NCI-H1930 (cell line): ENCODE measurements at regions not wholly inside any gene's neighbourhood (a gene's known extent, or its start where the extent isn't known, plus 50 kb on each side); places are given as distances from the start of the nearest gene placed in this dataset.

ENCODE experiments used
- DNase-seq, 2 experiments: peaks; one replicate each; lab custom pipeline; 2025; lab: John Stamatoyannopoulos, UW

DNA sequence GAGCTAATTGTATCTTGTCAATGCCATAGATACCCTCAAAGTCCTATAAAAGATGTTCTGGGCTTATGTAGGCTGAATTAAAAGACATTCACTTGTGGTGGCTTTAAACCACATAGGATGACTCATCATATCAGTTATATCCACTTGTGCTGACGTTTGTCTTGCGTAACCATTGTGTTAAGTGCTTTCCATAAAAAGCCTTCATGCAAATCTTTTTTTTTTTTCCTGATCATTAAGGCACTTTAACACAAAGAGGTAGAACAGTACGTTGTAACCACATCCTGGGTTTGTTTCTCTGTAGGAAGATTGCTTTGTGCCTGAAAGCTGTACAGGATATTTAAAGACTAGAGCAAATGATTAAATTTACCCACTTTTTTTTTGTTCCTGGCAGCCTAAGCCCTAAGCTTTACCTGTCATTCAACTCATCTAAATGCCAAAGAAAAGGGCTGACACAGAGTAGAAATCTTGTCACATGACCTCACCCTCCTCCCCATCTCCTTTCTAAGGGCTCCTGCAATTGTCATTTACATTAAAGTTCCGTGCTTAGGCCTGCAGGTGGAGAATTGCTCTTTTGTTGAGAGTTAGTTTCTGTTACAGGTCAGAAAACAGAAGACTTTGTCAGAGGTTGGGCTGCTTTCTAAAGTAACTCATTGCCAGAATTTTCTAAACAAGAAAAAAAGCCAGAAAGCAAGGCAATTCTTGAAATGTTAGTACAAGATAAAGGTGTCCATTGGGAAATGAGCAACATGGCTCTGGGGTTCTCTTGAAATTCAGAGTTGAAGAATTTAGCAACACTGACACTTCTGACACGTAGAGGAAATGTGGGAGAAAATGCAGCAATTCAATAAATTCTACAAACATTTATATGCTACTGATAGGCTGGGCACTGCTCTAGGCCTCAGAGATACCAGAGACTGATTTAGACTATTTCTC, 555.6 kb downstream of the PPARGC1A start:
- no peak for DNase-seq

DNA sequence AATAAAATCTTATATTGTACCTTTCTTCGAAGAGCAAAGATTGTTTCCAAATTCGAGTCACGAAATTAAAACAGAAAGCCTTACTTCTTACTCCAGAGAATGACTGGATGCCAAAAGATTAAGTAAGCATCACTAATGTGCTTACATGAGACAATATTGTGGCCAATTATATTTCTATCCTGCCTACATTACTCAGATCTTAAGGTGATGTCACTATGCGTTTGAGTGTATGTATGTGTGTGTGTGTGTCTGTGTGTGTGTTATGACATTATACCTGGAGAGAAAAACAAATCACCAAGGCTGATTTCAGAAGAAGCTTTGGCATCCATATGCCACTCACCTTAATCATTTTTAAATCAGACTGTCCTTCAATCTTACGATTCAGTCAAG, 556.3 kb downstream of the PPARGC1A start:
- DNase-seq = no peak

DNA sequence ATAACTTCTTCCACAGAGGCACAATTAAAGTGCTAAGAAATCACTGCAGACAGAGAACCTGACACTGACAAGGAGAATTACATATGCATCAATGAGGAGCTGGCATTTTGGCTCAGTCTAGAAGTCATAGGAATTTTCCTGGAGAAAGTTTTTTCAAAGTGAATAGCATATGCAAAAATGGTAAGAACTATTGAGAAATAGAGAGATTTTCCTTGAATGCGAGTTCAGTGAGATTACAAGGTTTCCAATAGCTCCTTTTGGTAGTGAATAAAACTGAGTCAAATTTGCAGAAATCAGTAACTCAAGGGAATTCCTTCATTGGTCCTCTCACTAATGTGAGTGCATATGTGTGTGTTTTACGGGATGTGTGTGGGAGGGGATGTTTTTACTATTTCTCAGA, 557.5 kb downstream of the PPARGC1A start:
- no peak for DNase-seq

DNA sequence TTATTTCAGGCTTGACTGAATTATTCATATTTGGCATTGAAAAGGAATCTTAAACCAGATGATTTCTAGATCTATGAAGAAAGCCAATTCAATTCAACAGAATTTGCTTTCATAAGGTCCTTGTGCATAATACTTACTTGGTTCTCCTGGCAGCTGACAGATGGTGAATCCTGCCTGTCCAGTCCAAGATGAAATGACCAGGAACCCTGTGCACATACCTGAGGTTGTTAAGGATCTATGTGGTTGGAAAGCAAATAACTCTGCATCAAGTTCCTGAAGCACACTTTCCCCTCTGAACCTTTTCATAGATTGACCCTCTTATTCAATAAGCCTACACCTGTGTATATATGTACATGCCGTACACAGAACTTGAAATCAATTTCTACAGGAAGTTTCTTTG, 562.7 kb downstream of the PPARGC1A start:
- no peak for DNase-seq

DNA sequence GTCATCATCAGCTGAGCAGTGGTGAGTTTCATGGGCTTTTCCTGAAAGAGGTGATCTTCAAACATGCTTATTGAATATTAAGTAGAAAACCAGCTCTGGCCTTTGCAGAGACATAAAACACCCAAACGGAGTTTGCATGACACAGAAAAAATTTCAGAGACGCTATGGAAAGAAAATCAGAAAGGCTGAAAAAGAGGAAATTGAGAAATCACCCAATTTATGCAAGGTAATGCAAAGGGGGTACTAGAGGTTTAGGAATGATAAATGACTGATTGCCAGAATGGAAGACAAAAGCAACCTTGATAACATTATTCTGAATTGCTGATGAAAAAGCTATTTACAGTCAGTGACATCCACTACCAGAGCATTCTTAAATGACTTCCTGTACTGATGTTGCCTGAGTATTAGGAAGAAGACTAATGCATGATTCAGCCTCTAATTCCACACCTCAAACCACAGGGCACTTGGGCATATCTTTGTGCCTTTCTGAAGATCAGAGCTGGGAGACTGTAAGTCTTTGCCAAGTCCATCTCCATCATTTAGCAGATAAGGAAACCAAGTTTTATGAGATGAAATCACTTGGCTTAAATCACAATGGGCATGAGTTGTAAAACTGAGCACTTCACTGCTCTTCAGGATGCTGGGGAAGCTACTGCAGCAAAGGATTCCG, 565.7 kb downstream of the PPARGC1A start:
- no peak for DNase-seq

DNA sequence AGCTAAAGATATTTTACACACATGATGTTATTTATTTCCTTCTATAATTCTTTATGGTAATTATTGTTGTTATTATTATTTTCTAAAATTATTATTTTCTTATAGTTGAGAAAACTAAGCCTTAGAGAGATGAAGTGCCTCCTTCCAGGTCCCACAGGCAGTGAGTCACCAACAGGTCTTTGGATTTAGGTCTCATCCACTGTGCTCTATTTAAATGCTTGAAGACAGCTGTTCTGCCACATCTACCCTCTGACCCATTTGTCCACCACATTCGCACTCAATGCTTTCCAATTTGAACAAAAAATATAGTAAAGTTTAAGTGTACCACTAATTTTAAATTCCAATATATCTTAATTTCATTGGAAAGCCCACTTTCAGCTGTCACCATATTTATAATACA, 566.4 kb downstream of the PPARGC1A start:
- DNase-seq = no peak

DNA sequence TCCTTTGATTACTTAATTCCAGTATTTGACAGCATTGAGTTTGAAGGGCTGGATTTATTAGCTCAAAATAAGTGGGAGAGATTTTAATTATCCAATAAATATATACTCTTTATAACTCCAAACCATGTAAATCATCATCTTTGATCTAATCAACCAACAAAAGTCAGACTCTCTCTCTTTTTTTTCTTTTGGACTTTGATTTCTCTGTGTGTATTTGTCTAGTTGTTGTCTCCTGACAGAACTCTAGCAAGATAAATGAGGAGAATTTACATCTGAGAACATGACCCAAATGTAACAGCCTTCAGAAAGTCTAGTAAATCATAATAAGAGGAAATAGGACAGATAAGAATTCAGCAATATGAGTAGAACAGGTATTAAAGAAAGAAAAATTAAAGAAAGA, 567.1 kb downstream of the PPARGC1A start:
- no peak for DNase-seq

DNA sequence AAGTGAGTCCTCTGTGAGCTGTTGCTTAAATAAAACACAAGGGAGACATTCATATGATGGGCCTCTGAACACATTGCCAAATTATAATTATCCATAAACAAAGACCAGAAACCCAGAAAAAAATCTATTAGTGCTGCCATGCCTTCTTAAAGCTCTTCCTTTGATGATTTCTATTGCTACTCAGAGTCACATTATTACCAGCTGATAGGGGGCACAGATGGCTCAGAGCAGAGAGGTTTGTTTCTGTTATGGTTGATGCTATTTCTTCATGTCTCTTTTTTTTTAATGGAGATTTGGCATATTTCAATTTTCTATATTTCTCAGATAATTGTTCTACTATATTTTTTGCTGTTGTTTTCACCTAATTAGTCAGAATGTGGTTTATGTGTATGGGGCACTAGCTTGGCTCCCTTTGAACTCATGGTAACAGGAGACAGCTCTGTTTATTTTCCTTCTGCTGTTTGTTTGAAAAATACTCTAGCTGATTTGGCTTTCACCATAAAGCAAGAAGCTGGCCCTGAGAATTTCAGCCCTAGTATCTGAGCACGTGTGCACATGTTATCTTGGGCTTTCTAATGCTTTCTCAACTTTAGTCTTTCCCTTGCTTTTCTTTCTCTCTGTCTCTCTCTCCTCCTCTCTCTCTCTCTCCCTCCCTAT, 568.8 kb downstream of the PPARGC1A start:
- DNase-seq = no peak

DNA sequence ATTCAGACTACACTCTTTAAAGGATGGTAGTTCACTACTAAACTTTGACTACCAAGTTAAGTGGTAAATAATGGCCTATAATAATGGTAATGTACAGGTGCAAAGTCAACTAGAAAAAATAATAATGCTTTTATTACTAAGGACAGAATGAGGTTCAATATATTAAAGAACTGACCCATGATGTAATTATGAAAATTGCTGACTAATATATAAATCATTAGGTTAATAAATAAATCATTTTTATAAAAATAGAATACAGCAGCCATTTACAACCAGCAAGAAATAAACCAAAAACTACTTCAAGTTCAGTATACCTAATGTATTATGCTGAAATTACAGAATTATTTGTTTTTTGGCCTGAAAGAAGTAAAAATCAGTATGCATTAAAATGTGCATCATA, 577.2 kb downstream of the PPARGC1A start:
- DNase-seq = no peak

DNA sequence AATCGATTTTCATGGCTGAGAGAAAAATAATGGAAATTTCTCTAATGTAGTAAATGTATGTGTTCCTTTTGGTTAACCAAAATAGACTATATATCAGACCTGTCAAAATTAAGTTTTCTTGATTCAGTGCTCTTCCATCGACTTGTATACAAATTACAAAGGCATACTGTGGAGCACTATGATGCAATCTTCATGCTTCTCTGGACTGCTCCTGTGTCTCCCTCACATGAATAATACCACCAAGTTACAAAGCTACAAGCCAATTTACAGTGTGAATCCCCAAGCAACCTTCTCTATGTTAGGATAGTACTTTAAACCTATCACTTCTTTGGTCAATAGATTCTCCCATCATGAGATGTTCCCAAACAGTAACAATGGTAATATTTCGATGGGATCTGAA, 577.9 kb downstream of the PPARGC1A start:
- no peak for DNase-seq

DNA sequence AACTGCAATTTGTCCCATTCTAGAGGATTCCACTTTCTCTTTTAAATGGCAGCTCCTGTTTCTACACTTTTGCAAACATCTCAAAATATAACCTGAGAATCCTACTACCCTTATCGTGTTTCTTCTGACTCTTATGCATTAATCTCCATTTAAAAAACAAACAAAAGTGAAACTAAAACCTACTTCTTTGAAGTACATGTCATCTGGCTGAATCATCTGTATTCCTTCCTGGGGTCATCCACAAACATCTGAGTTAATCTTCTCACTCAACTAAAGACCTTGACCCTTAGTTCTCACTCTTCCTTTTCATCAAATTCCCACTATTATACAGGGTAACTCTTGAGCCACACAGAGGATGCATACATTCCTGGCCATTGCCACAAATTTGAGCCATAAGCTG, 584.8 kb downstream of the PPARGC1A start:
- no peak for DNase-seq

DNA sequence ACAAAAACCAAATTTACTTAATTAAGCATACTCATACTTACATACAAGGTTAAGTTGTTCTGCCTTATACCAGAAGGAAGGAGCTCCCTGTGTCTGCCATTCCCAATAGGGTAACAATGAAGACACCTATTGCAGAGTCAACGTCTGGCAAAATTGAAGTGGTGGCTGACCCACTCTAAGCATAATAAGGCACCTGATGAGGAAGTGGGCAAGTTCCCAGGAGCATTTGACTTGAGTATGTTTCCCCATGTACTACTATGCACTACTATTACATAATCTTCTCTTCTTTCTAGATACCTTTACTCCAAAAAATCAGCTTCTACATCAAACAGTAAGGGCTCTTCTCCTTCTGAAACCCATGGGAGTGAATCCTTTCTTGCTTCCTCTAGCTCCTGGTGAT, 591.5 kb downstream of the PPARGC1A start:
- no peak for DNase-seq

DNA sequence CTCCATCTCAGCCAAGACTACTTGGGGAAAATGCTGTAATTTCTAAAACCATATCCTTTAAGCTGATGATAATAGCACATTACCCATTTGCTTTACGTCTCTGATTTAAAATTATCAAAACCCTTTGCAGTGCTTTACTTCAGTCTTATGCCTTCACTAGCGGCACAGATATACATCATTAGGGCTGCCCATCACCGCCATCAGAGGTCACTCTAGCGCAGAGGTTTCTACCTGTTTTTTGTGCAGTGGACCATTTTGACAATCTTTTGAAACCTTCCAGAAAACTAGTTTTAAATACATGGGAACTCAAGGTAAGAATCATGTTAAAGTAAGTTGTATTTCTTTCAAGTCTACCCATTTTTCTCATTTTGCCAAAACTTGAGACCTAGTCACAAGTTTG, 592.5 kb downstream of the PPARGC1A start:
- no peak for DNase-seq

DNA sequence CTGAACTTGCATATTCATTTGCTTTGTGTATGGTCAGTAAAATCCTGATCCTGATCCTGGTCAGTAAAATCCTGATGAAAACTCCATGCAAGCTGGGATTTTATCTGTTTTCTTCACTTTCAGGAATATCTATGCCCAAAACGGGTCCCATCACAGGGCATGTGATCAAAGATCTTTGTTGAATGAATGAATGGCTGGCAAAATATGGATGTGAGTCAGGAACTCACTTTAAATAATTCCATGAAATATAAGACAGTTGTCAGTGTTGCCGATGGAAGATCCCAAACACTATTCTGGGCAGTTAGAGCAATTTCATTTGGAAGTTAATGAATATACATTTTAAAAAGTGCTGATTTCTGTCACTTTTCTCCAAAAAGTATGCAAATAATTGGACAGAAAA, 598.4 kb downstream of the GBA3 start:
- DNase-seq = no peak

DNA sequence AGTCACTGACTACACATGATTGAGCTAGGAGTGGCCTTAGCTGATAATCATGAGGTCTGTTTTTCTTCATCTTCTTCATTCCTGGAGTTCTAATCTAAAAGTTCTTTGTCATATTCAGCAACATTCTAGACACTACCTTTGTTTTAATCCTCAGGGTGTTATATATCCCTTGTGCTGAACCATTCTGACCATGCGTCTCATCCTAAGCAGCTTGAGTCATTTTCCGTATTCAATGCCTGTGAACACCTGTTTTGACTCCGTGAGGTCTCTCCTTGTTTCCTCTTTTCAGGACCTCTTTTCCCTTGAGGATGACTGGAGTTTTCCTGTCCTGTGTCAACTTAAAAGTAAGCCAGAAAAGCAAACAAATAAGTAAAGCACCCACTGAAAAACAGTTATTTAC, 597.9 kb downstream of the GBA3 start:
- peak in 1 of 2 experiments; percentile 18 for DNase-seq

DNA sequence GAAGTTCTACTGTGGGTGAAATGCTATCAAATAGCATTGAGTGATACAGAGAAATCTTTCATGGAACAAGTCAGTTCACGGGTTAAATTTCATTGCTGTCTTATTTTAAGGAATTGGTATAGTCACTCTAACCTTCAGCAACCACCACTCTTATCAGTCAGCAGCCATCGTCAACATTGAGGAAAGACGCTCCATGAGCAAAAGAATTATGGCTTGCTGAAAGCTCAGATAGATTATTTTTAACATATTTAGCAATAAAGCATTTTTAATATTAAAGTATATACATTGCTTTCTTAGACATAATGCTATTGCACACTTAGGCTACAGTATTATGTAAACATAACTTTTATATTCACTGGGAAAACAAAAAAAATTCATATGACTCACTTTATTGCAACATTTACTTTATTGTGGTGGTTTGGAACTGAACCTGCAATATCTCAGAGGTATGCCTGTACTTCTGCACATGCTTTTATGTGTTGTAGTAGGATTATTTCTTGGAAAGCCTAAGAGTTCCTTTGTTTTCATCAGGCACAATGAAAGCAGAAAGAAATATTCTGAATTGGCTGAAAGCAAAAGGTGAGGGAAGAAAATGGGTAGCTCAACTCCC, 586.7 kb downstream of the GBA3 start:
- no peak for DNase-seq

DNA sequence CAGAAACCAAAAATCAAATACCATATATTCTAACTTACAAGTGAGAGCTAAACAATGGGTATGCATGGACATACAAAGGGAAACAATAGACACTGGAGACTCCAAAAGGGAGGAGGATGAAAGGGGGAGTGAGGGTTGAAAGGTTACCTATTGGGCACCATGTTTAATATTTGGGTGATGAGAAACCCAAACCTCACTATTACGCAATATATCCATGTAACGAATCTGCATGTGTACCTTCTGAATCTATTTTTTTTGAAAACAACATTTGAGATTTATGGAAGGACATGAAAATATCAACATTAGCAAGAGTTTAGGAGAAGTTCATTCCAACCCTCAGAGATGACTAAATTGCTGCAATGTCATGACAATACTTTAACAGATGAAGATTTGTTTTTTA, 586.1 kb downstream of the GBA3 start:
- no peak for DNase-seq

DNA sequence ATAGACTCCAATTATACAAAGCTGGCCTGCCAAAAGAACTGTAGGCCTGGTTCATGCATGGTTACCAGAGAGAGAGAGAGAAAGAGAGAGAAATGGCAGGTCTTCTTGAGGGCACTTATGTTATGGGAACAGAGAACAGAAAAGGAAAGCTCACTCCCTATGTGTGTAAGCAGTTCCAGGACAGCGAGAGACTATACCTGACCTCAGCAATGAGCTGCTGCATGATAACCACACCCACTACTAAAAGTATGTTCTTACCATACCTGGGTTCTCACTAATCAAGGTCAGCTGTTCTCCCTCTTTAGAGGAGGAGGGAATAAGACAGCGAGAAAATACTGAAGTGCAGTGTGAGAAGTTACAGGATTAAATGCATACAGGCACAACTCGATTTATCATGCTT, 583.3 kb downstream of the GBA3 start:
- DNase-seq = no peak

DNA sequence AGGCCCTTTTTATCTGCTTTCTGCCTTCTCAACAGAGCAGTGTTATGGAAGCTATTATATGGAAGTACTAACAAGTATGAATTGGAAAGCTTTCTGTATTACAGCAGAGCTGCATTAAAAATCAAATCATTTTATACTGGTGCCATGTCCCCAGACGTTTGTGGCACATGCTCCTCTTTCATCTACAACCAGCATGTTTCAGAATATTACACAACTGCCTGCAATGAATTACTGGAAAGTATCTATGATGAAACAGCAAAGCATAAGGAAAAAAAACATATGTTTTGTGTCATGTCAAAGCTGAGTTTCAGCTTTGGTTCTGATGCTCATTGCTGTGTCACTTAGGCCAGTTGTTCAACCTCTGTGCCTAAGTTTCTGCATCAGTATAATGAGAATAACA, 576.8 kb downstream of the GBA3 start:
- DNase-seq = no peak

DNA sequence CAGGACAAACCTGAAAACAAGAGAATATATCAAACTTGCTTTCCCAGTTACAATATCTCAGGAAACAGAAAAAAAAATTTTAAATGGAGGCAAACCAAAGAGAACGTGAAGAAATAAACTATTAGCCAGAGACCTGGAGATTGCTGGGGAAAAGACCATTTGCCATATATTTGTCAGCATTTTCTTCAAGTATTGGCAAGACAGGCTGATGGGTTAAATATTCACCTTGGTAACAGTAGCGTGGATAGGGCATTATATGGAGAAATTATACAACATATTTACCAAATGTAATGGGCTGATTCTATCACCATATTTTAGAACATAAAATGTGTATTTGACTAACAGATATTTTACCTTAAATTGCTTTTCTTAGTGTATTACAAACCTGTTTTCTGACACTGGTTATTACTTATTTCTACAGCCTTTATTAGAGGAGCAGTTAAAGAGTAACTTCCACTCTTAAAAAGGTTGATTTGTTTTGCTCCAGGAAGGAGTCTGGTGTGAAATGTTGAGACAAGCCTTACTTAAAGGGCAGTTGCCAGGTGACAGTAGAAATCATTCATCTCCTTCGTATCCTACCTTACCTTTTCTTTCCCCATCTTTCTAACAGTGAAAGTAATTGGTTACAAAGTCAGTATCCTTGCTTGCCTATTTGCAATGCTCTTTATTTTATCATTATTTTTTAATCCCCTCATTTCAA, 575.5 kb downstream of the GBA3 start:
- DNase-seq = peak in 1 of 2 experiments; percentile 35

DNA sequence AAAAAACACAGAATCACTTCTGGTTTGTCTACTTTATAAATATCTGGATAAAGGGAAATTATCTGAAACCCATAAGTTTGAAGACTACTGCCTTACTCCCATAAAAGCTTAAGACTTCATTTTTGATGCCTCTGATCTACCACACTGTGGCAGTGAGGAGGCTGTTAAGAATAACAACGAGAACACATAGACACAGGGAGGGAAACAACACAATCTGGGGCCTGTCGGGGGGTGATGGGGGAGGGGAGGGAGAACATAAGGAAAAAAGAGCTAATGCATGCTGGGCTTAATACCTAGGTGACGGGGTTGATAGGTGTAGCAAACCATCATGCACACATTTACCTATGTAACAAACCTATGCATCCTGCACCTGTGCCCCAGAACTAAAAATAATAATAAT, 573.7 kb downstream of the GBA3 start:
- DNase-seq = no peak

DNA sequence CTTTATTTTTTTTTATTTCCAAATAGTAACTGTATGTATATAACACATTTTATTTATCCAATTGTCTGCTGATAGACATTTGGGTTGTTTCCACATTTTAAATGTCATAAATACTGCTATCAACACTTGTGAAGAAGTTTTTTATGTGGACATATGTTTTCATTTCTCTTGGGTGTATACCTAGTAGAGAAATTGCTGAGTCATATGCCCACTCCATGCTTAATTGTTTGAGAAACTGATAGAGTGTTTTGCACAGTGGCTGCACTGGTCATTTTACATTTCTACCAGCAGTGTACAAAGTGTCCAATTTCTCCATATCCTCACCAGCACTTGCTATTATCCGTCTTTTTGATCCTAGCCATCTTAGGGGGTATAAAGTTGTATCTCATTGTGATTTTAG, 567.8 kb downstream of the GBA3 start:
- no peak for DNase-seq
